ENCODE measurements at regions not wholly inside any gene's neighbourhood (a gene's known extent, or its start where the extent isn't known, plus 50 kb on each side); places are given as distances from the start of the nearest gene placed in this dataset.
"Not testable (repeated sequence)": the region's sequence is repeated elsewhere in the genome, so short reads cannot be mapped to it uniquely, and the experiment has no call there.

DNA sequence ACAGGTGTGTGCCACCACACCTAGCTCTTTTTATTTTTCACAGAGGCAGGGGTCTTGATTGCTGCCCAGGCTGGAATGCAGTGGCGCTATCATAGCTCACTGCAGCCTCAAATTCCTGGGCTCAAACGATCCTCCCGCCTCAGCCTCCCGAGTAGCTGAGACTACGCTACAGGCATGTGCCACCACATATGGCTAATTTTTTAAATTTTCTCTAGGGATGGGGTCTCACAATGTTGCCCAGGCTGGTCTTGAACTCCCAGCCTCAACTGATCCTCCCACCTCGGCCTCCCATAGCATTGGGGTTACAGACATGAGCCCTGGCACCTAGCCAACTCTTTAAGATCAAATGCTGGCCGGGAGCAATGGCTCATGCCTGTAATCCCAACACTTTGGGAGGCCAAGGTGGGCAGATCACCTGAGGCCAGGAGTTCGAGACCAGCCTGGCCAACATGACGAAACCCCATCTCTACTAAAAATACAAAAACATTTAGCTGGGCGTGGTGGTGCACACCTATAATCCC lies 50.6 kb upstream of the MYL10 start:
- DNase-seq, result not testable (repeated sequence)

DNA sequence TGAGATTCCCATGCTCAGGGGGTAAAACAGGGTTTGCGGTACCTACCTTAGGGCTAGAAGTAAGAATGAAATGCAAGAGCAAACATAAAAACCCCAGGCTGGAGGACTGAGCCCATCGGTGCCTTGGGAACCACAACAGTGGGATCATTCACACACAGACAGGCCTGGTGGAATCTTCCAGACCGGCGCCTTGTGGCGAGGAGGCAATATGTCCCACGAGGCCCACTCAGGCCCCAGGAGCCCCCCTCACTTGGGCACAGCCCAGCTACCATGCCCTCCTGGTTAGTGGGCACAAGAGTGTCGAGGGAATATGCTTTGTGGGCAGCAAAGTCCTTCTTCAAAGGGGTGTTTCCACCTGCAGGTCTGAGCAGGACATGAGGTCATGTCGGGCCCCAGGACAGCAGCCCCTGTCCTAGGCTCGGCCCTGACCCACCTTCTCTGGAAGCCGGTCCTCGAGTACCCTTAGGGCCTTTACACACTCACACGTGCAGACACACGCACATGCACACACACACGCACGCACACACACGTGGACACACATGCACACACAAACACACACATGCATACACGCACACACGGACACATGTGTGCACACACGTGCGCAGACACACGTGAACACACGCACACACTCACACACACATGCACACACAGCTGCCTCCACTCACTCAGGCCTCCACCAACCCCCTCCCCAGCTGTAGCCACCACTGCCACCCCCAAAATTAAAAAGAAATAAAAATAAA lies 51.5 kb upstream of the MYL10 start:
- no peak for DNase-seq

DNA sequence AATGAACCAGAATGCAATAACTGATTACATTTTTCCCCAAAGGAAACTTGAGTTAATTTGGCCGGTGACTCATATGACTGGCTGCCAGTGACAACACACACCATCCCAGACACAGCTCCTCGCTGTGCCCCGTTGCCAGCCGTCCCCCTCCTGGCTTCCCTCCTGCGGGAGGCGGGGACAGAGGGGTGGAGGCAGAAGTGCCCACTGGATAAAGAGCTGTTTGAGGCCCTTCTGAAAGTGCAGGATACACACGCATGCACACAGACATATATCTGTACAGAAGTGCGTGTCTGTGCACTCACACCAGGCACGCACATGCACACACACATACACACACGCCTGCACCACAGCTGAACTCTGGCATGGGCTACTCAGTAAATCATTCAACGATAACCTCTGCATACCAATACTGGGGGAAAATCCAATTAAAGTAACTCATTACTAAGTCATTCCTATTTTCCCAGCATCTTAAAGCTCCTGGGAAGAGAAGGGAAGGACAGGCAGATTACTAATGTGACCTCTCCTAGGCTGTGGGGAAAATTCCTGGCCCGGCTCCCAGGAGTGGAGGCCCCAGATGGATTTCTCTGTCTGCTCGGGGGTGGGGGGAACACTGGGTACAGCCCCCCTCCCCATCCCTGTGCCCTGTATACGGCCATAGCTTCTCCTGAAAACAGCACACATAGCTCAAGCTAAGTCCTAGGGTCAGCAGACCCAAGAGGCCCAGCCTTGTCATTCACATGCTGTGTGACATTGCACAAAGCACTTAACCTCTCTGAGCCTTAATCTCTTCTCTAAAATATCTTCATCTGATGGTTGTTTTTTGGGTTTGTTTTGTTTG lies 52.3 kb upstream of the MYL10 start:
- DNase-seq, result no peak

DNA sequence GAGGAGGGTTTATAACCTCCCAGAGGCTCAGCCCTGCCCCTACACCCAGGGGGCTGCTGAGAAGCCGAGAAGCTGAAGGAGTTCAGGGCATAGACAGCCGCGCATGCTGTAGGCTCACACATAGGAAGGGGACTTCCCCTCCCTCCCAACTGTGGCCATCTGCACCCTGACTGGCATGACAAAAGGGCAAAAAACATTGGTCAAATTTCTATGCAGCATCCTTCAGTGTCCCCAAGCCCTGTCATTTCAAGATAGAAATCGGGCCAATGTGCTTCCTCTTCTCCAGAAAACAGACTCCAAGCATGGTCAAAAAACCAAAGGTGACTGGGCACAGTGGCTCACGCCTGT lies 55.9 kb upstream of the MYL10 start:
- no peak for DNase-seq

DNA sequence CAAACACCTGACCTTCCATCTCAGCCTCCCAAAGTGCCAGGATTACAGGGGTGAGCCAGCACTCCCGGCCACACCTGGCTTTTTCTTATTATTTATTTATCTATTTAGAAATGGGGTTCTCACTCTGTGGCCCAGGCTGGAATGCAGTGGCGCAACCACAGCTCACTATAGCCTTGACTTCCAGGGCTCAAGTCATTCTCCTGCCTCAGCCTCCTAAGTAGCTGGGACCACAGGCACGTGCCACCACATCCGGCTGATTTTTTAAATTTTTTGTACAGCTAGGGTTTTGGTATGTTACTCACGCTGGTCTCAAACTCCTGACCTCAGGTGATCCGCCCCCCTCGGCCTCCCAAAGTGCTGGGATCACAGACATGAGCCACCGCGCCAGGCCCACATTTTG lies 56.9 kb upstream of the MYL10 start:
- DNase-seq, result no peak

DNA sequence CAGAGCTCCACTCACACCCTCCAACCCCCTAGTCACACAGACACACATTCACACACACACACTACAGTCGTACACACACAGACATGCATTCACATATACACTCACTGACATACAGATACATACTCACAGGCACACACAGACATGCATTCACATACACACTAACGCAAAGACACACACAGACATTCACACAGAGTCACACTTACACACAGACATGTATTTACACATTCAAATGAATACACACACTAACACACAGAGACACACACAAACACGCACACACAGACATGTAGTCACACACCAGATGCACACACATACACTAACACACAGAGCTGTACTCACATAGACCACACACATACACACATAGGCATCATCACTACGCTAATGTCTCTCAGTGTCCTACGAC lies 58.0 kb upstream of the MYL10 start:
- no peak for DNase-seq

DNA sequence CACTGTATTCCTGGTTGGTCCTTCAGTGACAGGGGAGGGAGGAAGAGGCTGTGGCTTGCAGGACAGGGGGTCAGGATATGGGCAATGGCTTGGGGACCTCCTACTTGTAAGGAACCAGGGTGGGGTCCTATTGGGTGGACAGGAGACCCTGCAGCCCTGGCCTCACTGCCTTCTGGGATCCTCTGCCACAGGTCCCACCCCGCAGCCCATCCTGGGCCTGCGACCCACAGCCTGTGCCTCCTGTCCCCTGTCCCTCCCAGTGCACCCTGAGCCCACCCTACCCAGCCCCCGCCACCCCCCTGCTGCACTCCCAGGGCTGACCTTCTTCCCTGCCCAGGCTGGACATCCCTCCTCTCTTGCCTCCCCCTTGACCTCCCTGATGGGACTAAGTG lies 58.7 kb upstream of the MYL10 start:
- DNase-seq, result no peak

DNA sequence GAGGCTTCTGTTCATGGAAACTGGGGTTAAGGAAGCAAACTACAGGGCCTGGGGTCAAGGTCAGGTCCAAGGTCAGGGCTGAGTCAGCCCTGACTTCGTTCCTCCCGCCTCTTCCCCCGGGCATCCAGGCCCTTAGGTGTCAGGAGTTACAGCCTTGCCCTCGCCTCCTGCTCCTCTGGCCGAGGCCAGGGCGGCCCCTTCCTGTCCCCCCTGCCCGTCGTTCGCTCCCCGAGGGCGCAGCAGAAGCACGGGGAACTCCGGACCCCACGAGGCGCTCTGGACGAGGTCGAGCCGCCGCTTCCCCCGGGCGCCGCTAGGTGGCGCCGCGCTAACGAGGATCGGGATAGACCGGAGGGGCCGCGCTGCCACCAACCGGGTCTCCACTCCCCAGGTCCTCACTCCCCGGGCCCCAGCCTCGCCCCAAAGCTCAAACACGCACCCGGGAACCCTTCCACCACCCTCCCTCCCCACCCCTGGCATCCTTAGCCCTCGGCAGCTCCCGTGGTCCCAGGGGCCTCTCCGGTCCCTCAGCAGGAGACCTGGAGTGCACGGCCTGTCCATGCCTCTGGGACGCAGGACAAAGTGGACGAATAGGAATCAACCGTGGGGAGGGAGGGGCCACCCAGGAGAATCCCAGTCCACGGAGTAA lies 59.2 kb upstream of the MYL10 start:
- DNase-seq, result peak; percentile 84

DNA sequence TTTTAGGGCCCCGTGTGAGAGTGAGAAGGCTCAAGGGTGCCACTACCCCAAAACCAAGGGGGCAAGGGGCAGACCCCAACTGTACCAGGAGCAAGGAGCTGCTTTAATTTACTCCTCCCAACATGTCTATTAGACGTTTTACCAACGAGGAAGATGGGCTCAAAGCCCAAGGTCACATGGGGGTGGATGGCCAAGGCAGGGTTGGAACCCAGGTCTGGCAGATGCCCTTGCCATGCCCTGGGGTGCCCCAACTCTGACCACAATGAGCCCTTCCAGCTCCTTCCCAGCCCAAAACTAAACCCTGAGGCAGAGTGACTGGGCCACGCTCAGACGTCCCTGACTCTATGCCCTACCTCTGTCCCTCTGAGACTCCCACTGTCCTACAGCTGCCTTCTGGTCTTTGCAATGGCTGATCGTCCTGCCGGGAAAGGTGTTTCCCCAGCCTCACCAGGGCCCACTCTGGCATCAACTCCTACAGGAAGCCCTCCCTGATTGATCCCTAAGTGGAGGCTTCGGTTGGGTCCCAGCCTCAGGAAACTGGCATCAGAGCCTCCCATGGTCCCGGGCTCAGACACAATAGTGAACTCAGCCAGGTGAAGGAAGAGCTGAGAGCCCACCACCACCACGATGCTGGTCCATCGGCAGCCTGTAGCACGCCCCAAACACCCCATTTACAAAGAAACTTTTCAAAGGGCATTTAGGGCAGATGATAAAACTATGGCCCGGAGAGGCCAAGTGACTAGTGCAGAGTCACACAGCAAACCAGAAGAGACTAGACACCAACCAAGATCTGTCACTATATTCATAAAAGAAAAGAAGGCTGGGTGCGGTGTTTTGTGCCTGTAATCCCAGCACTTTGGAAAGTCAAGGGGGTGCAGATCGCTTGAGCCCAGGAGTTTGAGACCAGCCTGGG lies 60.2 kb upstream of the MYL10 start:
- no peak for DNase-seq

DNA sequence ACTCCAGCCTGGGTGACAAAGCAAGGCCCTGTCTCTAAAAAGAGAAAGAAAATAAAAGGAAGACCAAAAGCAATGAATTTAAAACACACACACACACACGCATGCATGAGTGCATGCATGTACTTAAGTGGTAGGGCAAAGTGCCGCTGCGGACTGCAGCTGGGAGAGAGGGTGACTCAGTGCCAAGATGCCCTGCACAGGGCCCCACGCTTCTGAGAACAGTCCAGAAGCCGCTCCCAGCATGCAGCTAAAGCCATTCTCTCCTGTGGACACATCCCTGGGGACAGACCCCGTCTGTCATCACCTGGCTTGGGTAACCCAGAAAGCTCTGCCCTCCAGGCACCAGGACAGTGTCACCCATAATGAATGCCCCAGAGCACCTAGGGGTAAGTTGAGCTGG lies 61.0 kb upstream of the MYL10 start:
- DNase-seq, result no peak

DNA sequence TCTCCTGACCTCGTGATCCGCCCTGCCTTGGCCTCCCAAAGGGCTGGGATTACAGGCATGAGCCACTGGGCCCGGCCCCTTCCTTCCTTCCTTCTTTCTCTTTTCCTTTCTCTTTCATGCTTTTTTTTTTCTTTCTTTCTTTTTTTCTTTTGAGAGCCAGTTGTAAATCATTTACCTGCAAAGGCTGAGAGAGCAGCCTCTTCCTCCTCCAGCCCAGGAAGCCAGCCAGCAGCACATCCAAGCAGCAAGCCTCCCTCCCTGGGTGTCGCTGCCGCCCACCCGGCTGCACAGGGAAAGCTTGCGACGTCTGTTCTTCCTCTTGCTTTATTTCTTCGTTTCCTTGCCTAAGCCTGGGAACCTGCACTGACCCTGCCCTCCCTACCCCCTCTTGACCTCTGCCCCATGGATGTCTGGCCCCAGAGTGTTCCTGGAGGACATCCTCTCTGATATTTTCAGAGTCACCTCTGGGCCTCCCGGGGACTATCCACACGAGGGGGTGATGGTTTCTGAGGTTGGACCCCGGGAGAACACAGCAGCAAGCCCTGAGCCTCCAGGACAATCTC lies 62.8 kb upstream of the MYL10 start:
- DNase-seq, result no peak

DNA sequence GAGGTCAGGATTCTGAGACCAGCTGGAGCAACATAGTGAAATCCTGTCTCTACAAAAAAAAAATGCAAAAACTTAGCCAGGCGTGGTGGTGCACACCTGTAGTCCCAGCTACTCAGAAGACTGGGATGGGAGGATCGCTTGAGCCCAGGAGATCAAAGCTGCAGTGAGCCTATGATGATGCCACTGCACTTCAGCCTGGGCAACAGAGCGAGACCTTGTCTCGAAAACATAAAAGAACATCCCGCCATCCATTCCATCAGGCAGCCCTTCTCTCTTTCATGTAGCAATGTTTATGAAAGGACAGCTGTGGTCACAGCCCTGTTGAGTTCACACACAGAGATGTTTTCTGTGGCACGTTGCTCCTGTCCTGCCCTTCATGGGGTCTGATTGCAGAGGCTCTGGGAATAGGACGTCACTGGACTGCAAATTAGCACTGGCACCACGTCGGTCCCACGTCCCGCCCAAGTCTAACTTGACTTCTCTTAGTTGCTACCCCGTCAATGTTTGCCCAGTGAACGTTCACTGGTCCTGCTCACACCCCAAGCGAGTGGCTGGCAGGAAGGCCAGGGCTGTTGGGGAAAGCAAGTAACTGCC lies 64.5 kb upstream of the MYL10 start:
- DNase-seq, result no peak

DNA sequence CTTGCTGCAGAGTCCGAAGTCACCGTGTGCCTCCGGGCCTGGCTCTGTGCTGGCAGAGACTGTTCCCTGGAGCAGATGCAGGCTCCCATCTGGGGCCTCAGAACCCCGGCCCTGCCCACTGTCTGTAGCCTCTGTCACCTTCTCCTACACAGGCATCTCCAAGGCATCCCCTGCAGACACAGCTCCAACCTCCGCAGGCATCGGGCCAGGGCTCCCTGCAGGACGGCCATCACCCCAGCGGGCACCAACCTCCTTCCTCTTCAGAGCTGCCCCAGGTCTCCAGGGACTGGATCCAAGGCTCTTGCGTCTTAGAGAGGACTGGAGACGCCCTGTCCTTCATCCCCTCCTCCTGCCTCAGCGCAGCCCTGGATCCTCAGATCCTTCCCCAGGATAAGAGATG lies 69.9 kb upstream of the MYL10 start:
- no peak for DNase-seq

DNA sequence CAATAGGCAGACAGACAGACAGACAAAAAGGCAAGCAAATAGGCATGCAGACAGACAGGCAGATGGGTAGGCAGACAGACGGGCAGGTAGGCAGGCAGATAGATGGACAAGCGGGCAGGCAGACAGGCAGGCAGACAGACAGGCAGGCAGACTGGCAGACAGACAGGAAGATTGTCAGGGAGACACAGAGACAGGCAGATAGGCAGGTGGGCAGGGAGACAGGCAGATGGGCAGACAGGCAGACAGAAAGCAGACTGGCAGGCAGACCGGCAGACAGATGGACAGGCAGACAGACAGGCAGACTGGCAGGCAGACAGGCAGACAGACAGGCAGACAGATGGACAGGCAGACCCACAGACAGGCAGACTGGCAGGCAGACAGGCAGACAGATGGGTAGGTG lies 70.3 kb upstream of the MYL10 start:
- DNase-seq, result no peak

DNA sequence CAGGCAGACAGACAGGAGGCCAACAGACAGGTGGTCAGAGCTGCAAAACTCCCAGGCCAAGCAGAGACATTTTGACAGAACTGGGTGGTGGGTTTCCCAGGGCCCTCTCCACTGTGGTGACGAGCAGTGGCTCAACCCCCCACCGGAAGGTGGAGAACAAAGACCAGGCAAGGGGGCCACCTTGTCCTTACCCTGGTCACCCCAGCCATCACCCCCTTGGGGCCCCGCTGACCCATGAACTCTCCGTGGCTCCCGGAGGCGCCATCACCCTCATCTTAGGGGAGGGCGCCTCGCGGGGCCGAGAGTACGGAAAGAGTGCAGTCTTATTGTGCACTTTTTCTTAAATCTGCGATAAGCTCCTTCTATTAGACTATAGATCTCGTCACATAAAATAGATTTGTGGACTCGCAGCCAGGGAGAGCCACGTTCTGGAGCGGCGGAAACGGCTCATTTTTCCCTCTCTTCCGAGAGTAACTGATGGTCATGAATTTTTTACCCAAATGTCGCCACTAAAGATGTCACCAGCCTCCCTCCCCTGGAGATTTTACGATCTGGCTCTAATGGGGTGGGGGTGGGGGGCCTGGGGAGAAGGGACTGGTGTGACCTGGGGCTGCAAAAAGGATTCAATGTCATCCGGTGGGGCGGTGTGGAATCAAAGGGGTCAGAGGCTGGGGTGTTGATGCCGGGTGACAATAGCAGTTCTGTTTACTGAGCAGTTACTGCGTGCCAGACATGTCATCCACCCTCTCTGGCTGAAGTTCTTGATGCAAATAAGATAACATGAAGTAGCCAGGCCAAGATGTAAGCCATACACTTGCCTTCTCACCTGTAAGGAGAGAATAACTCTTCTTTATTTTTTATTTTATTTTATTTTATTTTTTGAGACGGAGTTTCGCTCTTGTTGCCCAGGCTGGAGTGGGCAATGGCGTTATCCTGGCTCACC lies 71.1 kb upstream of the MYL10 start:
- DNase-seq, result no peak

DNA sequence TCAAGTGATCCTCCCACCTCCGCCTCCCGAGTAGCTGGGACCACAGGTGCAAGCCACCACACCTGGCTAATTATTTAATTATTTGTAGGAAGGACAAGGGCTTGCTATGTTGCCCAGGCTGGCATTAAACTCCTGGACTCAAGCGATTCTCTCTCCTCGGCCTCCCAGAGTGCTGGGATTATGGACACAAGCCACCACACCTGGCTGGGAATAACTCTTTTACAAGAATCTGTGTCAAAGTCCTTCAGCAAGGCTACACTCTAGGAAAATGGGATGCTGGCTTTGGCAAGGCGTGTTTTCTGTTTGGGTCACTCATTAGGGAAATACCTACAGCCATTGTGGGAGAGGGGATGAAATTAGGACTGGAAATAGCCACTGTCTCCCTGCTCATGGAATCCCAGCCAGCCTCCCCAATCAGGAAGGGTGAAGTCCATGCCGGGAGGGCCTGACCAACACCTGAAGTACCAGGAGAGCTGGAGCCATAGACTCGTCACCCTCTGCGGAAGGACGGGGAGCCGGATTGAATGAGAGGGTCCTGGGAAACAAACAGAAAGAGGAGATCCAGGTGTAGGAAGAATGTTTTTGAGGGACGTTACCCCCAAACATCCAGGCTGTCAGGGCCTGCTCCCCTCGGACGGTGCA lies 72.2 kb upstream of the MYL10 start:
- DNase-seq, result no peak

DNA sequence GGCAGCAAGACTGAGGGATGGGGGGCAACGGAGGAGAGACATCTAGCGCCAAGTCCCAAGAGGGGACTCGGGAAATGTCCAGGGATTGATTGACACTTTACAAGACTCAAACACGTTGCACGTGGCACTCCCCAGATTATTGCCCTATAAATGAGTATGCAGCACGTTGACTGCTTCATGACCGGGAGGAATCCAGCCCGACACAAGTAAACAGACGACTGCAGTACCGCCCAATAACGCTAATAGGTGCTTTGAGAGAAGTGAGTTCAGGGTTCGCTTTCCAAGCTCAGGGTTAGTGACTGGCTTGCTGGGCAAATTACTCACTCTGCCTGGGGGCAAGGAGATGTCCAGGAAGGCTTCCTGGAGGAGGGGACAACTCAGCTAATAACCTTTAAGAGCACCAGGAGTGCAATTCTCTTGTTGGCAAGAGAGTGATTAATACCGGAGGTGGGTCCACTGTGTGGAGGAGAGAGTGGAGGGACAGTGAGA lies 73.3 kb upstream of the MYL10 start:
- DNase-seq, result no peak

DNA sequence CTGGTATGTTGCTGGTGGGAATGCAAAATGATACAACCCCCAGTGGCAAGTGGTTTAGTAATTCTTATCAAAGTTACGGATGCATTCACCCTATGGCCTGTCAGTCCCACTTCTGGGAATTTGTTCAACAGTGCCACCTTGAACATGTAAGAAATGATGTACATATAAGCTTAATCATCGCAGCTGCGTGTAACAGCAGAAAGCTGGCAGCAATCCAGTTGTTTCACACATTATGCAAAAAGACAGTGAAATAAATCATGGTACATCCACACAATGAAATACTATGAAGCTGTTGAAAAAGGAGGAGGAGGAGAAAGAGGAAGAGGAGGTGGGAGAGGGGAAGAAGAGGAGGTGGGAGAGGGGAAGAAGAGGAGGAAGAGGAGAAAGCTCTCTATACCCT lies 76.2 kb upstream of the MYL10 start:
- DNase-seq, result no peak

DNA sequence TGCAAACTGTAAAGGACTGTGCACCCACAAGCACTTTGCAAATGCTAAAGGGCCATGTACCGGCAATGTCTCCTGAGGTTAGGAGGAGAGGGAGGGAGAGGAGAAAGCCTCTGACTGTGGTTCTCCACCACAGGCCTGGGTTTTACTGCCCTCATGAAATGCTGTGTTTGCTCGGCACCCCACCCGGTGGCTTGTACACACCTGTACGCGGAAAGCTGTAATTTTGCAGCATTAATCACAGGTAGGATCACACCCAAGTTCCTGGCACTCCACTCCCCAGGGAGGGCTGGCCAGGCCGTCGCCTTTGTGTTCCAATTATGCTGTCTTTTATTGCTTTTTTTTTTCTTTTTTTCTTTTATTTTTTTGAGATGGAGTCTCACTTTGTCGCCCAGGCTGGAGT lies 78.5 kb upstream of the MYL10 start:
- no peak for DNase-seq

DNA sequence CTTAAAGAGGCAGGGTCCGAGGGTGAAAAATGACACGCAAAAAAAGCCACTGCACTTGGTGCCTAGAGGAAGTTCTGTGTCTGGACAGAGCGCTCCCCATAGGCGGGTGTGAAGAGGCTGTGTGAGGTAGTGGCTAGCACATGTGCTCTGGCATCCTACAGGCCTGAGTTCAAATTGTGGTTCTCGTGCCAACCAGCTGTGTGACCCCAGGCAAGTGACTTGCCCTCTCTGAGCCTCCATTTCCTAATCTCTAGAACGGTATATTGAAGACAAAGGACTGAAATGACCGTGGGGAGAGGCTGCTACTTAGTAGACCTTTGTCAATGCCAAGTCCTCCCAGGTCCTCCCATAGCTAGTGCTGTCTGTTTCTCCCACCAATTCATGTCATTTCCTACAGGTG lies 79.1 kb upstream of the MYL10 start:
- DNase-seq, result no peak
